GM18507 (cell line): ENCODE measurements at regions not wholly inside any gene's neighbourhood (a gene's known extent, or its start where the extent isn't known, plus 50 kb on each side); places are given as distances from the start of the nearest gene placed in this dataset.

Source experiments
- DNase-seq: peaks from one replicate; pipeline ENCODE4 v3.0.0; 2011; ENCODE audit warnings: low read depth; ENCODE audit not compliant: insufficient read length; ENCODE audit errors: extremely low spot score
- FAIRE-seq: peaks from 2 replicates; lab custom pipeline; 2011; peaks lifted over from hg19 to GRCh38; lab: Jason Lieb, UNC

DNA sequence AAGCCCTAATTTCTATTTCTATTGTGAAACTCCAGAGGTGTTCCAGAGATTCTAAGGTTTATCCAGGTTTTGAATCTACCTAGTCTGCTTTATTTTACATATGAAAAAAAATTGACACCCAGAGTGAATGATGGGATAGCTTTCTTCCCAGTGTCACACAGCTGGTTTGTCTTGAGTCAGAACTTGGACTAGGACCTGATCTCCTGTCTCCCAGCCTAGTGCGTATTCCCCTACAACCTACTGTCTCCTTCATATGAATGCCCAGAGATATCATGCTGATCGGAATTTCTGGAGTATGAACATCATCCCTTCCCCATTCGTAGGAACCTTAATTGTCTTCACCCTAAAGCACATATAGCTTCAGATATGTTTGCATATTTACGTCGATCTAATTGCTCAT lies 524.2 kb downstream of the SPATA31D1 start:
- no peak for DNase-seq
- FAIRE-seq, result no peak

DNA sequence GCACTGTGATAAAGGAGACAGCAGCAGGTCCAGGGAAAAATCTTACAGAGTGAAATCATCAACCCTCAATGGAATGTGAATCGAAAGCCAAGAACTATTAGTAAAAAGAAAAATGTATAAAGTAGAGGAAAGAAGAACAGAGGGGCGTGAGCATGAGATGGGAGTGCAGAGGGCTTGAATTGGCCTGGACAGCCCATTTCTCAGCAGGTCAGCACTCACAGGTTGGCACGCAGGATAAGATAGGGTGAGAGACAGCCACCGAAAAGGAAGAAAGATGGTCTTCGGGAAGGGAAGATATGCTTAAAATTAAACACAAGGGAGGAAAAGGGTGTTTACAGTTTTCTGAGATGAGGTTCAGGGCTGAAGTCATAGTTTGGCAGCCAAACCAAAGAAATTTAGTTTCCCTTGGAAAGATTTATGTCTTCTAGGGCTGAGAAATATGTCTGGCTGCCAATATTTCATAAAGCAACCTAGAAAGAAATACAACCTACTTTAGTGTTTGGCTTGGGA lies 524.7 kb downstream of the SPATA31D1 start:
- no peak for FAIRE-seq

DNA sequence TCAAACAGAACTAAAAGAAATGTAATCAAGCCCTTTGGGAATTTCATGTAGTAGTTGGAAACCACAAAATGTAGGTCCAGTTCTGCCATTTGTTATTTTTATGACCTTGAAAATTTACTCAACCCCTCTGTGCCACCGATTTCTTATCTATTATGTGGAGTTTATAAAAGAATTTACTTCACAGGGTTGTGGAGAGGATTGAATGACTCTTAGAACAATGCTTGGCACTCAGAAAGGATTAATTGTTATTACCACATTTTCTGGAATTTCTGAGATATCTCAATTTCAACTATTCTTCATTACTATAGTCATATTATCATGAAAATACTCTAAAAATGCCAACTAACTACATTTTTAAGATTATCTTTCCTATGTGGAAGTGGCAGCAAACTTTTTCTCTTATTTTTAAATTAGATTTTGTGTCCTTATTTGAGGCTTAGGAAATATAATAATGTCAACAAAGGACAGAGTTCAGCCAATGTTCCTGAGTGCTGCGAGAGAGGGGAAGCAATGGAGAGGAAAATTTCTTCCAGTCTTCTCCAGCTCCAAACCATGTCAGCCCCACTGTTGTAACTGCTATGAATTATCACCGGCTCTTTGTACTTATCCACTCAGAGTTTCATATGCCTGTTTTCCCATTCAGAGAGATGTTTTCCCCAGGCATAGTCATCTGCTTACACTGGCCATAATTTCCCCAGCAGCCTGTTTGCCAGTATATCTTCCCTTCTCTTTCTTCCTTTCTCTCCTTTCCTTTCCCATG lies 525.6 kb downstream of the SPATA31D1 start:
- FAIRE-seq (no peak), DNase-seq (no peak)

More for the DNA sequence above, 524.7 kb downstream of the SPATA31D1 start:
- DNase-seq, result no peak

DNA sequence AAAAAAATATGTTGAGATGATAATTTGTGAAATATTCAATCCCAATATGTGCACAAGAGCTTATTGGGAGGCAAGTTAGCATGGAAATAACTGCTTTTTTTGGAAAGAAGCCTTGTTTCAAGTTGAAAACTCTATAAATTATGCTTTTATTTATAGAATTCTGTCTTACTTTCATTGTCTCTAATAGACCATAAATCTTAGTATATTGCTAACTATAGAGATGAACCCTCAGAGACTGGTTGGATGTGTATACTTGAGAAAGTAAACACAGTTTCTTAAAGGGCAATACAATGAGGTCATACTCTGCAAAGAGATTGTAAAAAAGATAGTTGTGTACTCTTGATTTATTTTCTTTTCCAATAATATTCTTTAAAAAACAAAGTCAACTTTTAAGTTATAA lies 530.3 kb downstream of the SPATA31D1 start:
- FAIRE-seq, result no peak

DNA sequence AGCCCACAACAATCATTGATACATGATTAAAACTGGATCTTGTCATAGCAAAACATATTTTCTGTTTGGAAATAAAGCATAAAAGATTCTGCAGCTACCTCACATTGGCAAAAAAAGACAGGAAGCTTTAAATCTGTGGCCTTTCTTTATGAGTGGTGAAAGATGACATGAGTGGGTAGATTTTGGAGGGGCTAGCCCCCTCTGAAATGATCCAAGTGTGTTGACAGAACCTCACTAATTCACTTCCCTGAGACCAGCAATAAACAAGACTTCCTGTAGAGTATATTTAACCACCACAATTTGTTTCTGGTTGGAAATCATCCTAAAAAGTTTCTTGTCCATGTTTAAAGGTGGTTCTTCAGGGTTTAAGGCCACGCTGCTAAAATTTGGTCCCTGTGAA lies 530.8 kb downstream of the SPATA31D1 start:
- no peak for FAIRE-seq

More for the DNA sequence above, 530.3 kb downstream of the SPATA31D1 start:
- no peak for DNase-seq

DNA sequence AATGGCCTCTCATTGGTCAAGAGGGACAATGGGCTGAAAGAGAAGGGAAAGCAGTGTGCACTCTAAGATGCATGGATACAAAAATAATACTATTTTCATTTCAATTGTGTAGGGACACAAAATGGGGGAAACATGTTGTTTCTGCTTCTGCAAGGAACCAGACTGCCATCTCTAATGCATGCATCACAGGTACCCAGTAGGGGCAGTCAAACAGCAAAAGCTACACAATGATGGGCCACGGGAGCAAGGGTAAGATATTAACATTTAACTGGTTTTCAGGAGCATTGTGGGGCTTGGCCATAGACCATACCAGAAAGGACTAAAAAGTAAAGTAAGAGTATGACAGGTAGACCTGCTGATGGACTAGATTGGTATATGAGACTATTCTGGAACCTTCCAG lies 535.8 kb downstream of the SPATA31D1 start:
- FAIRE-seq, result no peak
- no peak for DNase-seq

More for the DNA sequence above, 530.8 kb downstream of the SPATA31D1 start:
- no peak for DNase-seq

DNA sequence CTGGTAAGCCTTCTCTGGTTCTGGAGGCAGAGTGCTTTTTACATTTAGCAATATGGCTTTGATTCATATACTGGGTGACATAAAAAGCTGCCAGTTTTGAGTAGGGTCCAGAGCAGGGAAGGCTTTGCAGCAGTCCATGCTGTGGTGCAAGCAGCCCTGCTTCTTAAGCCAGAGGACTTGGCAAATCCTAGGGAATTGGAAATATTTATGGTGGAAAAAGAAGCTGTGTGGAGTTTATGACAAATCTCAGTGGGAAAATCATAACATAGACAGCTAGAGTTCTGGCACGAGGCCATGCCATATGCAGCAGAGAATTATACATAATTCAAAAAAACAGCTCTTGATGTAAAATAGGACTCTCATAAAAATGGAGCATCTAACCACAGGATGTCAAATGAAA lies 536.4 kb downstream of the RASEF start:
- FAIRE-seq (no peak), DNase-seq (no peak)

DNA sequence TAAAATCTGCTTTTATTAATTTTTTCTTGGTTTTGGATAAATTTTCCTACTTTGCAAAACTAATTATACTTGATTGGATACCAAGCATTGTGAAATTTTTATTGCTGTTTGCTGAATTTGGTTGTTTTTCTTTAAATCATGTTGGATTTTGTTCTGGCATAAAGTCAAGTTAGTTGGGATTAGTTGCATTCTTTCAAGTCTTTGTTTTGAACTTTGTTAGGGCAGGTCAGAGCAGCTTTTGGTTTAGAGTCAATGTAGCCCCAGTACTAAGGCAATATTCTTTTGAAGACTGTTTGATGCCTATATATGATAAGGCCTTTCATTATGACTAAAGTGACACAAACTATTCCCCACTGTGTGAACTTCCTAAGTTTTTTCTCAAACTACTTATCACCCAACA lies 531.1 kb downstream of the RASEF start:
- FAIRE-seq (no peak), DNase-seq (no peak)

DNA sequence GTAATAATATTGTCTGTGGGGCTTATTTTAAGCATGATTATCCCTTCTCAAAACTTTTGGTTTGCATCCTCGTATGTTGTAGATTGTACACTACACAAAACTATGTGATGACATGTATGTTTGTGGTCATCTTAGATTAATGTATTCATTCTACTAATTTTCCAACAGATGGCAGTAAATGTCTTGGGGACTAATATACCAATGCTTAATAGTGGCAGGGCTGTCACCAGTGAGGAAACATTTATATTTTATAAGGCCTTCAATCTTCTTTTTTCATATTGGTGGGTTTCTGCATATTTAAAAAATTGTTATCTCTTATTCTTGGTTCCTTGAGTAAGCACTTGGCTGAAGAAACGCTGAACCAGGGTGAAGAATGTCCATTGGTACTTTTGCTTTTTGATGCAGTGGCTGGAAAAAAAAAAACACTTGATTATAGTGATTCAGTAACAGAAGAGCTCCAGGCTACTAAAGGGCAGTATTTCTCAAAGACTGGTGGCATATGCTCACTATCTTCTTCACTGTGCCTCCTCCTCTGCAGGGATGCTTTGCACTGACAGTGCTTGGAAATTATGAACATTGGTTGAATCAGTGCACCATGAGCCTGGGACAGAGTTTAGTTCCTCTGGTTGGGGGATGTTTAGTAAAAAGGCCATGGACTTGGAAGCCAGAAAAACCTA lies 530.3 kb downstream of the RASEF start:
- DNase-seq, result no peak
- no peak for FAIRE-seq

DNA sequence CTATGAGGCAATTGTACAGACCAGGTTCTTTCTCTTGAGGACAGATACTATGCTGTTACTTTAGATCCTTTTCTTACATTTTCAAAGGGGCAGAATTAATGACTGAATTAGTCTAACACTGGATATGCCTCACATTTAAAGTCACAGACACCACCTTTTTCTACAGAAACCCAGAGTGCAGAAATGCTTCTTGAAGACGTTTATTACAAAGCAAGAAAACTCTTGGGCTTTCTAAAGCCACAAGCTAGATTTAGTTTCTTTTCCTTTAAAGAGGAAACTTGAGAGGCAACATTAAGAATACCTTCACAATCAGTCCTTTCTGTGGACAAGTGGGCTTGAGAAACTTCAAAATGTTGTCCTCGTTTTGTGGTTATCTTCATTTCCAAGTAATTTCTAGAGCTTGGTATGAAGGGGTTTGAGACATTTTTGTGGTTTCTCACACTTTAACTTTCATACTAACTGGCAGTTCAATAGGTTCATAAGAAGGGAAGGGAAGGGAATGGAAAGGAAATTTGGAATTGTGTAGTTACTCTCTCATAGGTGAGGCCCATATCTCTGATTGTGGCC lies 527.4 kb downstream of the RASEF start:
- DNase-seq (no peak), FAIRE-seq (no peak)

DNA sequence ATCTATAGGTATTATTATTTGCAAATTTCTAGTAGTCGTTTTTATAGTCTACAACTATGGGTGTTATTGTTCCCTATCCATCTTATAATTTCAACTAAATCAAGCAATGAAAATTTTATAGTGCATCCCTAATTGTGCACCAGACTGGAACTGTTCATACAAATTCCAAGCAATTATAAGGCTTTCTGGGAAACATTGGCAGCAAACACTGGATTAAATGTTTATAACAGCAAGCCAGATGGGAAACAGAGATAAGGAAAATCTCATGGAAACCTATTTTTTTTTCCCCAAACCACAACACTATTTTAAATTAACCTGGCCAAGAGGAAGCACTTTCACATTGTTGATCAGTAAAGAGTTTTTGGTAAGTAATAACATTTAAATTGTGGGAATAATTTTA lies 524.3 kb downstream of the RASEF start:
- DNase-seq (no peak), FAIRE-seq (no peak)

DNA sequence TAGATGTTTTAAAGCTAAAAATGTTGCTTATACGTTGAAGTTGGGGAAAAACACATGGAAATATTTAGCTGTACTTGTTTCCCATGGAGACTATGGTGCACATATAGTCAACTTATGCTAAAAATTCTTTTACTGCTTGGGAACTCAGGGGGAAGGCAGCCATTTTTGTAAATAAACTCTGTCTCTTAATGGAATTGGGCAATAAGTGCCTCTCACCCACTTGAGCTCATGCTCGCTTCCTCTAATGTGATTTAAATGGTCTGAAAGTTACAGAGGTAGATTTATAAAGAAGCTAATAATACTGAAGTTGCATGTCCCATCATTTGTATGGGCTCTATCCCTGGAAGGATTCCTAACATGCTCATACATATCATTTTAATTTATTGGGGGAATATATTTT lies 523.8 kb downstream of the RASEF start:
- FAIRE-seq, result no peak
- DNase-seq, result no peak

DNA sequence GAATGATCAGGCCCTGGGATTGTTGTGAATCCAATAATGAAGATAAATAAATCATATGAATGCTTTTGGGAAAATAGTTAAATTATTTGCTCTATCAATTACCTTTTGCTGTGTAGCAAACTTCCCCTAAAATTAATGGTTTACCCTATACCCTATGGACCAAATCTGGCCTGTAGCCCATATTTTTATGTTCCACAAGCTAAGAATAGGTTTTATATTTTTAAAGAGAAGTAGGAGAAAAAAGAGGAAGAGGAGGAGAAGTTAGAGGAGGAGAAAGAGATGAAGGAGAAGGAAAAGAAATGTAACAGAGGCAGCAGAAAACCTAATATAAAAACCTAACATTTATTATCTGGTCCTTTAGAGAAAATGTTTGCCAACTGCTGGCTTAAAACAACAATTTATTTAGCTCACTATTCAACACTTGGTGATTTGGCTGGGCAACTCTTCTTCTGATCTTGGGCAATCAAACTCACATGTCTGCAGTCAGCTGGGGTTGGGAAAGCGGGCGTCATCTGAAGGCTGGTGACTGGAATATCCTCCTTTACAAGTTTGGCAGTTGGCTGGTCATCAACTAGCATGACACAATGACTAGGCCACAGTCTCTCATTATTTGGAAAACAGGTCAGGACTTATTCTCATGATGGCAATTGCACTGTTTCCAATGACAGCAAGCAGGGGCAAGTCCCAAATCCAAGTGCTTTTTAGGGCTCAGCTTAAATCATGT lies 522.9 kb downstream of the RASEF start:
- DNase-seq (no peak), FAIRE-seq (no peak)

DNA sequence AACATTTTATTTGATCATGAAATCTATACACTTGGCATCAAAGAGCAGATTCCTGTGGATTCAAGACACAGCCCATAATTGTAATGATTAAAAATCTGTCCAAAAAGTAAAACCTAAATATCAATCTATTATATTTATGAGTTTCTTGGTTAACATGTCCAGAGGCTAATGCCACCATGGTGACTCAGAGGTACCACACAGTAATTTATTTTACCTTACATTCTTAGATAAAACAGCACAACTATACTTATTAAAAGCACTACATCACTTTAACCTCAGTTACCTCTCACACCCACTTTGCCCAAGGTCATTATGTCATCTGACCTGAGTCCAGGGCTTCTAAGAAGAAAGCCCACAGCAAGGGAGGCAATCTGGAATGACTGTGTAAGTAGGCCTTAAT lies 519.2 kb downstream of the RASEF start:
- FAIRE-seq (no peak), DNase-seq (no peak)

DNA sequence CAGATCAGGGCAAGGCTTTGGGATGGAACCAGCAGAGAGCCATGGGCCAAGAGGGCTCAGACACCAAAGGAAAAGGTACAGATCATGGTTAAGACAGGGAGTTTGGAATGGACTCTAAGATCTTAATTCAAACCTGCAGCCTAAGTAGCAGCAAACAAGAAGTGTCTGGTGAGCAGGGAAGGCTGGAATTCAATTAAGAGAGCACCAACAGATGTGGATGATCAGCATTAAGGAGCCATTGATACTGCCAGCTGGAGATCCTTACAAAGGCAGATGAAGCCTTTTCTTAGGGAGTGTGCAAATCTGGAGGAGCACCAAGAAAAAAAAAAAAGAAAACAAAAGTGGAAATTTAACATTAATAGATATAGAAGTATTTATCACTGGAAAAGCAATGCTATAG lies 516.8 kb downstream of the RASEF start:
- no peak for FAIRE-seq
- no peak for DNase-seq

DNA sequence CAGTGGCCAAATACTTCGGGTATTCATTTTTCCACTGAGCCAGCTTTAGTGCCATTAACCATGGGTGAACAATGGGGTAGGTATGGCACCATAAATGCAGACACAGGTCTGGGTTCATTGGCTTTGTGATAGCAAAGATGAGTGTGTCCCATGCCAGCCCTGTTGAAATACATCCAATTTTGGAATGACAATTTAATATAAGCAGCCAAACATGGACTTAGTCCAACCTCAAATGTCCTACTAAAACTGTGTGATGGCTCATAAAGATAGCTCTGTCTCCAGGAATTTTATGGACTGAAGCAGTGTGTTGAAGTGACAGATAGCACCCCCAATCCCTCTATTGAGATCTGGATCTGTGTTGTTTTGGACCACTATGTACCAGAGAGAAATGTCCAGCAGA lies 514.9 kb downstream of the RASEF start:
- FAIRE-seq, result no peak
- no peak for DNase-seq

DNA sequence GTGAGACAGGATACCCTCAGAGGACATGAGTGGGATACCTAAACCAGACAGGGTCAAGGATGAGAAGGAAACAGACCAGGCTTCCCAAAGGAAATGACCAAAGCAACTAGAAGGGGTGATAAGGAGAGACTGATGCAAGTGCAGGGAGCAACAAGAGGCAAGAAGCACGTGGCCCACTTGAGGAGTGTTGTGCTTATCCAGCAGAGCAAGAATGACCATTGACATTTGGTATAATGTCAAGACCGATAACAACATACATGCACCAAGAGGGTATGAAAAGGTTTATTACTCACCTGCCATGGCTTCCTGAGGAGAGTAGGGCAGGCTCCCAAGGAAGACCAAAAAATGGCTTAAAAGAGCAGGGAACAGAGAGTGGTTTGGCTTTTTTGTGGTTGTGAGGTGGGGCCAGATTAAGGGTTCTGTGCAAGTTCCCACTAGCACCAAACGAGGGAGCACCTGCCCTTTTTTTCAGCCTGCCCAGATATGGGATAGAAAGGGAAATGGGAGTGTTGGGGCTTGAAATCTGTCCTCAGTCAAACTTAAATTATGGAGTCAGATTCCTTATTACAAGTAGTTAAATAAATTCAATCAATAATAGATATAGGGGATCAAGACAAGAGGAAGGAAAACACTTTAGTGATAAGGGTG lies 513.6 kb downstream of the RASEF start:
- FAIRE-seq, result no peak
- no peak for DNase-seq

DNA sequence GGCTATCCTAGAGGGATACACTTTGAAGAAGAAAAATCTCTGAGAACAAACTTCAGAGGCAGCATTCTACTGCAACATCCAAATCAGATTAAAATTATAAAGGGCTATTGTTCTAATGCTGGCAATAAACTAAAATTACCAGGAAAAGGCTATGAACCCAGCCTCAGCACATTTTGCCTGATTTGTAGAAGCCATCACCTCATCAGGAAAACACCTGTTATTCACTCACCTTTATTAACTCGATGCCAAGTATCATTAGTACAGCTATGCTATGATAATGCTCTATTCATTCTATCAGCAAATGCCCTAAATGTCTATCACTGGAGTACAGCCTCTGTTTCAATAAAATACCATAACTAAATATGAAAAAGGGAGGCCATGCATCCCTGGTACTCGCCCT lies 510.2 kb downstream of the RASEF start:
- DNase-seq (no peak), FAIRE-seq (no peak)

DNA sequence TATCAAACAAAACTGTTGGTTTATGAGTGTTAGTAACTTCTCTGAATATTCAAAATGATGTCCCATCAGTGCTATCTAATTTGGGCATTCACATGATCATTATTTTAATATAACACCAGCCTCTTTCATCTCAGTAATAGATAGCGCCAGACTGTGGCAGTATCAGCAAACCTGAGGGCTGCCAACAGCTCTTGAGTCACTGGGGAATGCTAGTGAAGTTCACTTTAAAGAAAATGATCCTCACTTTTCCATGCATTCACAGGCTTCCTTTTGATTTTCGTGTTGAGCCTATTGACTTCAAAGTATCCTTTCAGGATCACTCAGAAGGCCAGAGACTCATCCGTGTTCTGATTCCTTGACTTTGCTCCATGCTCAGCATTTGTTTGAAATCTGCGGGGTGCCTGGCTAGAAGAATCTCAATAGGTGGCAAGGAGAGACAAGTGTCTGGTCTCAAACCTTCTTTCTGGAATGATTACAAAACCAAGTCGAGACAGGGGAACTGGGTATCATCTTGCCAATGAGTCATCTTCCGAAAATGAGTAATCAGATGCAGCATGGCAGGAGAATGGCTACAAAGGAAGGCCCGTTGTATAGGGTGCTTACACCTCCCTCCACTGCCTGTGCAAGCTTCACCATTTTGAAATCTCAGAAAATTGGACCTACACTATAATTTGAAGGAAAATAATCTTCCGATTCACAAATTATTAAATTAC lies 509.1 kb downstream of the RASEF start:
- FAIRE-seq (no peak), DNase-seq (no peak)
